ENCODE measurements at regions not wholly inside any gene's neighbourhood (a gene's known extent, or its start where the extent isn't known, plus 50 kb on each side); places are given as distances from the start of the nearest gene placed in this dataset.

DNA sequence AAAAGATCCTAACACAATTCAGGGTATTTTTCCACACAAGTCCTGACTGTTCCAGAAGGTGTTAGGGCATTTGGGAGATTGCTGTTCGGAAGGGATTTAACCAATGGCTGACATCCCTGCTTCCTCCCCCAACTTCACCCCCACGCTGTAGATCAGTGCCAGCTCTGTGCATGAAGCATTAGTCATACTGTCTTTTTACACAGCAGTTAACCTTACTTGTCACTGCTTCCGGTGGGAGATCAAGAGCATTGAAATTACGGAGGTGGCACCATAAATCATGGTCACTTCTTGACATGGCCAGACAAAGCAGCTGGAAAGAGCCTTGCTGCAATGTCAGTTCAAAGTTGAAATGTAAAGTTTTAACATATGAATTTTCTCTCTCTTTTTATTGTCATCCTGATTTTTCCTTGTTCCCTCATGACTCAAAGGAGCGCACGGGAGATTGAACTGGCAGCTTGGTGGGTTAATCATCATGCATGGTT lies 70.2 kb downstream of the HRH4 start:
- intact Hi-C loops (cut with DNase I), result loop anchor here in 1 of 2 donors (10.0 kb wide), 1 partner anchor 1314 kb away; no protein-coding TSS in a partner anchor
- TF ChIP-seq, protein P1, sequence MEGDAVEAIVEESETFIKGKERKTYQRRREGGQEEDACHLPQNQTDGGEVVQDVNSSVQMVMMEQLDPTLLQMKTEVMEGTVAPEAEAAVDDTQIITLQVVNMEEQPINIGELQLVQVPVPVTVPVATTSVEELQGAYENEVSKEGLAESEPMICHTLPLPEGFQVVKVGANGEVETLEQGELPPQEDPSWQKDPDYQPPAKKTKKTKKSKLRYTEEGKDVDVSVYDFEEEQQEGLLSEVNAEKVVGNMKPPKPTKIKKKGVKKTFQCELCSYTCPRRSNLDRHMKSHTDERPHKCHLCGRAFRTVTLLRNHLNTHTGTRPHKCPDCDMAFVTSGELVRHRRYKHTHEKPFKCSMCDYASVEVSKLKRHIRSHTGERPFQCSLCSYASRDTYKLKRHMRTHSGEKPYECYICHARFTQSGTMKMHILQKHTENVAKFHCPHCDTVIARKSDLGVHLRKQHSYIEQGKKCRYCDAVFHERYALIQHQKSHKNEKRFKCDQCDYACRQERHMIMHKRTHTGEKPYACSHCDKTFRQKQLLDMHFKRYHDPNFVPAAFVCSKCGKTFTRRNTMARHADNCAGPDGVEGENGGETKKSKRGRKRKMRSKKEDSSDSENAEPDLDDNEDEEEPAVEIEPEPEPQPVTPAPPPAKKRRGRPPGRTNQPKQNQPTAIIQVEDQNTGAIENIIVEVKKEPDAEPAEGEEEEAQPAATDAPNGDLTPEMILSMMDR (IDR thresholded peaks at IDR 0.05), result no peak
- TF ChIP-seq POLR2A (IDR thresholded peaks at IDR 0.05), result no peak

DNA sequence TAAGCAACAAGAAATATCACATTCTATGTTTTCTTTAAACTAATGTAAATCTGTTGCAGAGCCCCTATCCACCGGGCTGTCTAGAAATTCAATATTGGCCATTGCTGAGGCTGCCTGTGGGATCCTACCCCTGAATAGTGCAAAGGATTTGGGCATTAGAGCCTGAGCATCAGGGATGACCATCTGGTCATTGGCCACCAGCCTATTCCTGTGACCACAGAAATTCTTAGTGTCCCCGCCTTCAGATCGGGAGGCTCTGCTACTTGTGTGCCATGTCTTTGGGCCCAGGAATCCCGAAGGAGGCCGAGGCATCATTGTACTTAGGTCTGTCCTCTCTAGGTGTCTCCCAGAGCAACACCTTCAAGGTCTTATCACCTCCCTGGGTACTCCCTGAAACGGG lies 73.8 kb downstream of the HRH4 start:
- Histone ChIP-seq H3K4me1 (replicated peaks in 1 of 2) (peaks cover 0 to 7% of the 10 kb centered on the region in 2 donors), H3K27ac (no peak overlapping the region), H3K4me3 (no peak overlapping the region), H3K9me3 (replicated peaks in 1 of 3) (no peaks in the 10 kb centered on the region), H3K27me3 (peaks cover 9% of the 10 kb centered on the region), H3K36me3 (replicated peaks in 1 of 2) (no peaks in the 10 kb centered on the region)
- TF ChIP-seq POLR2A (IDR thresholded peaks at IDR 0.05), result no peak
- TF ChIP-seq, protein P1 (IDR thresholded peaks at IDR 0.05), result no peak
- intact Hi-C loops (cut with DNase I), result loop anchor here in 1 of 2 donors (10.0 kb wide), 1 partner anchor 1311 kb away; no protein-coding TSS in a partner anchor
- no peak for DNase-seq
- WGBS, 4 donors, result 90 to 97% (median 96%) methylated on average over 4 to 6 of the region's 6 CpGs

More for the DNA sequence above, 70.2 kb downstream of the HRH4 start:
- peaks cover 9% of the 10 kb centered on the region for H3K27me3 ChIP-seq
- peak; percentile 20 to 56 (median 45) for DNase-seq
- no peak overlapping the region for H3K4me3 ChIP-seq
- H3K27ac ChIP-seq, result no peak overlapping the region
- no peaks in the 10 kb centered on the region for H3K36me3 ChIP-seq (replicated peaks in 1 of 2)
- 7 to 17% (median 11%) methylated on average over 6 of the region's 6 CpGs for WGBS, 4 donors
- no peaks in the 10 kb centered on the region for H3K9me3 ChIP-seq (replicated peaks in 1 of 3)
- H3K4me1 ChIP-seq (replicated peaks in 1 of 2), result peaks cover 0 to 7% of the 10 kb centered on the region in 2 donors

DNA sequence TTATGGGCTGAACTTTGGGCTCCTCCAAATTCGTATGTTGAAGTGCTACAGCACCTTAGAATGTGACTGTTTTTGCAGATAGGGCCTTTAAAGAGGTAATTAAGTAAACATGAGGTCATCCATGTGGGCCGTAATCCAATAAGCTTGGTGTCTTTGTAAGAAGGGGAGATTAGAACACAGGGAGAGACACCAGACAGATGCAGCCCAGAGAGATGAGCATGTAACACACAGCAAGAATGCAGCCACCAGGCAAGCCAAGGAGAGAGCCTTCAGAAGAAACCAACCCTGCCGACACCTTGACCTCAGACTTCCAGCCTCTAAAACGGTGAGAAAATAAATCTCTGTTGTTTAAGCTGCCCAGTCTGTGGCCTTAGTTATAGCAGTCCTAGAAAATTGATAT lies 74.3 kb downstream of the HRH4 start:
- intact Hi-C loops (cut with DNase I), result loop anchor here in 1 of 2 donors (10.0 kb wide), 1 partner anchor 1310 kb away; no protein-coding TSS in a partner anchor
- no peak for TF ChIP-seq POLR2A (IDR thresholded peaks at IDR 0.05)
- TF ChIP-seq, protein P1 (IDR thresholded peaks at IDR 0.05), result no peak
- 59 to 73% (median 70%) methylated on average over 4 of the region's 4 CpGs for WGBS, 4 donors

DNA sequence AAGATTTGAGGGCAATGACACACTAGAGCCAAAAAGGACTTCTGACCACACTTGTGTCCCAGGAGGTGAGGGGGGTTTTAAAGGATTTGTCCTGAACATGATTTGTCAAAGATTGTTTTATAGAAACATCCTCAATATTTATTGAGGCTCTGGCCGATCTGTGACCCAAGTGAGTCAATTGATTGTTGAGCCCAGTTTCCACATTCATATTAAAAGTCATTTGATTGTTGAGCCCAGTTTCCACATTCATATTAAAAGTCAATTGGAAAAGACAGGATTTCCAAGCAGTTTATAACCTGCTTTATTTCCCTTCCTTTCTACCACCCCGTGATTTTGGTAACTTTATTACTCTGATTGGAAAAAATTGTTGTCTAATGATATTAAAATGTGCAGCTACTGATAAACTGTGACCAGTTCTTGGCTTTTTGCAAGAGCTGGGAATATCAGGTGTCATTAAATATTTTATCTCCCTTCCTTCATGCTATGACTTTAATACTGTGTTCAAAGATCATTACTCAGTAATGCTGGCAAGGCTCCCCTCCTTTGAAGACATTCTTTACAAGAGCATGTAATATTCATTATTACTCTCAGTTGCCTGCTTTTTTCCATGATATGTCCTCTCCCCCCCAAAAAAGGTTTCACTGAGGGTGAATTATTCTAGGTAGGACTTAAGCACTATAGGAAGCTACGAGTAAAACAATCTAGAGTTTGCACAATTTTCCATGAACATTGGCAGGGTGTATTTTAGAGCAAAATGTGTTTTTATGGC lies 75.3 kb downstream of the HRH4 start:
- no peak for TF ChIP-seq POLR2A (IDR thresholded peaks at IDR 0.05)
- TF ChIP-seq, protein P1 (IDR thresholded peaks at IDR 0.05), result no peak
- Histone ChIP-seq H3K27ac (no peak overlapping the region), H3K4me3 (no peak overlapping the region), H3K9me3 (replicated peaks in 1 of 3) (no peaks in the 10 kb centered on the region), H3K27me3 (peaks cover 9% of the 10 kb centered on the region), H3K4me1 (replicated peaks in 1 of 2) (peaks cover 0 to 4% of the 10 kb centered on the region in 2 donors), H3K36me3 (replicated peaks in 1 of 2) (no peaks in the 10 kb centered on the region)
- DNase-seq, result no peak
- intact Hi-C loops (cut with DNase I), result loop anchor here in 1 of 2 donors (10.0 kb wide), 1 partner anchor 1309 kb away; no protein-coding TSS in a partner anchor
- 64 to 74% (median 69%) methylated on average over 3 of the region's 3 CpGs for WGBS, 4 donors

More for the DNA sequence above, 74.3 kb downstream of the HRH4 start:
- Histone ChIP-seq H3K4me1 (replicated peaks in 1 of 2) (peaks cover 0 to 7% of the 10 kb centered on the region in 2 donors), H3K4me3 (no peak overlapping the region), H3K27ac (no peak overlapping the region), H3K27me3 (peaks cover 9% of the 10 kb centered on the region), H3K9me3 (replicated peaks in 1 of 3) (no peaks in the 10 kb centered on the region), H3K36me3 (replicated peaks in 1 of 2) (no peaks in the 10 kb centered on the region)
- DNase-seq, result no peak

All from adrenal gland (tissue), 9 donors.